Hypothalamus (tissue), 51 donors: ENCODE measurements at regions not wholly inside any gene's neighbourhood (a gene's known extent, or its start where the extent isn't known, plus 50 kb on each side); places are given as distances from the start of the nearest gene placed in this dataset.

Source experiments
- DNase-seq, 51 donors: peaks; one replicate each; lab custom pipeline; 2025; lab: John Stamatoyannopoulos, UW

- DNase-seq = no peak
Measured at GRCh38 chr9:126217797-126218196, 108.8 kb upstream of the MVB12B start.

- no peak for DNase-seq
Measured at GRCh38 chr9:126218359-126219125, 108.1 kb upstream of the MVB12B start.

GRCh38 chr9:126219166-126219565 lies 107.5 kb upstream of the MVB12B start:
- DNase-seq = no peak

GRCh38 chr9:126219648-126220063 lies 107.0 kb upstream of the MVB12B start:
- no peak for DNase-seq

GRCh38 chr9:126221480-126221879 lies 105.1 kb upstream of the MVB12B start:
- DNase-seq = no peak

GRCh38 chr9:126222363-126222834 lies 104.2 kb upstream of the MVB12B start:
- no peak for DNase-seq

GRCh38 chr9:126222835-126223431 lies 103.7 kb upstream of the MVB12B start:
- no peak for DNase-seq

GRCh38 chr9:126223798-126224531 lies 102.7 kb upstream of the MVB12B start:
- no peak for DNase-seq

- no peak for DNase-seq
Measured at GRCh38 chr9:126225611-126226609, 100.7 kb upstream of the MVB12B start.

GRCh38 chr9:126226991-126227936 lies 99.4 kb upstream of the MVB12B start:
- DNase-seq = peak in 7 of 51 donors; percentile 3 to 32 (median 11)

- DNase-seq = no peak
Measured at GRCh38 chr9:126228111-126228780, 98.4 kb upstream of the MVB12B start.

GRCh38 chr9:126228781-126229444 lies 97.7 kb upstream of the MVB12B start:
- peak in 49 of 51 donors; percentile 9 to 83 (median 57) for DNase-seq

GRCh38 chr9:126229501-126229900 lies 97.1 kb upstream of the MVB12B start:
- DNase-seq = no peak

- no peak for DNase-seq
Measured at GRCh38 chr9:126230692-126231091, 95.9 kb upstream of the MVB12B start.

GRCh38 chr9:126232461-126232860 lies 94.2 kb upstream of the MVB12B start:
- no peak for DNase-seq

GRCh38 chr9:126233175-126233574 lies 93.5 kb upstream of the MVB12B start:
- DNase-seq = no peak

GRCh38 chr9:126233913-126234525 lies 92.6 kb upstream of the MVB12B start:
- DNase-seq = no peak
